H1 (cell line): ENCODE measurements at regions not wholly inside any gene's neighbourhood (a gene's known extent, or its start where the extent isn't known, plus 50 kb on each side); places are given as distances from the start of the nearest gene placed in this dataset.

ENCODE experiments used
- CTCF ChIA-PET: fragments of 300-600 bp; sonication (Branson Sonifier 250); formaldehyde crosslinking; loops from one replicate; lab custom pipeline; 2021; ENCODE audit not compliant: partially characterized antibody; lab: Charles Lee
- POLR2A ChIA-PET: fragments of 300-600 bp; sonication (Branson Sonifier 250); formaldehyde crosslinking; loops from one replicate; lab custom pipeline; 2021; ENCODE audit warnings: inconsistent platforms; ENCODE audit not compliant: partially characterized antibody; lab: Charles Lee
- DNase-seq, 2 experiments: peaks; one replicate each; pipeline versions ENCODE4 v3.0.0 to v3.0.0-alpha.2; 2010 to 2022; ENCODE audit warnings: low spot score in 2 of 2, low read depth in 1 of 2, mixed read lengths in 1 of 2
- FAIRE-seq: peaks from 2 replicates; lab custom pipeline; 2011; peaks lifted over from hg19 to GRCh38; lab: Jason Lieb, UNC
- H2AFZ ChIP-seq: 2 replicates; pipeline ENCODE4 v1.8.1; 2012; ENCODE audit warnings: low read length, inconsistent platforms
- H2AK5ac ChIP-seq: 2 replicates; pipeline ENCODE4 v1.6.1; 2013; ENCODE audit warnings: low read depth, low read length
- H2BK120ac ChIP-seq: replicated peaks from 2 replicates; pipeline ENCODE3; 2013; ENCODE audit warnings: low read depth, low read length, inconsistent platforms
- H2BK12ac ChIP-seq: 2 replicates; pipeline ENCODE4 v1.6.1; 2013; ENCODE audit warnings: low read depth, low read length
- H2BK15ac ChIP-seq: 2 replicates; pipeline ENCODE4 v1.6.1; 2013; ENCODE audit warnings: low read length
- H2BK20ac ChIP-seq: 2 replicates; pipeline ENCODE4 v1.6.1; 2013; ENCODE audit warnings: low read length
- H2BK5ac ChIP-seq: 2 replicates; pipeline ENCODE4 v1.6.1; 2013; ENCODE audit warnings: low read depth, low read length
- H3K14ac ChIP-seq: 2 replicates; pipeline ENCODE4 v1.6.1; 2013; ENCODE audit warnings: inconsistent platforms; ENCODE audit not compliant: insufficient read length
- H3K18ac ChIP-seq: 2 replicates; pipeline ENCODE4 v1.6.1; 2013; ENCODE audit warnings: low read length; ENCODE audit errors: extremely low read depth
- H3K23ac ChIP-seq: 2 replicates; pipeline ENCODE4 v1.6.1; 2013; ENCODE audit warnings: inconsistent platforms; ENCODE audit not compliant: insufficient read length
- H3K23me2 ChIP-seq: 2 replicates; pipeline ENCODE4 v1.6.1; 2013; ENCODE audit warnings: low read depth, low read length
- H3K27ac ChIP-seq: 2 replicates; pipeline ENCODE4 v1.6.1; 2011; ENCODE audit warnings: low read depth, low read length, inconsistent platforms
- H3K27me3 ChIP-seq, 4 experiments: replicated peaks in 1 of 4; 1 replicate in 1 of 4; 2 replicates in 3 of 4; pipeline versions ENCODE4 v1.6.1 to v1.8.1; 2011 to 2013; ENCODE audit warnings: low read length in 3 of 4, mild to moderate bottlenecking in 3 of 4, inconsistent platforms in 2 of 4, mixed read lengths in 2 of 4, moderate library complexity in 1 of 4; ENCODE audit not compliant: control insufficient read depth in 3 of 4, insufficient read depth in 3 of 4; ENCODE audit errors: extremely low read depth in 1 of 4
- H3K36me3 ChIP-seq, 4 experiments: 2 replicates each; pipeline versions ENCODE4 v1.6.1 to v1.8.1; 2011 to 2013; ENCODE audit warnings: mild to moderate bottlenecking in 4 of 4, low read length in 3 of 4, moderate library complexity in 2 of 4, control low read depth in 1 of 4, inconsistent platforms in 1 of 4; ENCODE audit not compliant: insufficient read depth in 4 of 4, control insufficient read depth in 2 of 4
- H3K4ac ChIP-seq: replicated peaks from 2 replicates; pipeline ENCODE3; 2013; ENCODE audit warnings: low read length, low read depth, mixed read lengths, inconsistent platforms; ENCODE audit not compliant: insufficient read length
- H3K4me1 ChIP-seq, 4 experiments: replicated peaks in 1 of 4; 1 replicate in 1 of 4; 2 replicates in 3 of 4; pipeline versions ENCODE4 v1.6.1 to v1.8.1; 2011 to 2013; ENCODE audit warnings: low read length in 3 of 4, inconsistent platforms in 2 of 4, mixed read lengths in 1 of 4; ENCODE audit not compliant: insufficient read depth in 4 of 4, control insufficient read depth in 3 of 4
- H3K4me2 ChIP-seq, 2 experiments: 2 replicates each; pipeline versions ENCODE4 v1.6.1 to v1.8.1; 2011 to 2013; ENCODE audit warnings: low read depth in 2 of 2, low read length in 2 of 2, control low read depth in 1 of 2, inconsistent platforms in 1 of 2, mild to moderate bottlenecking in 1 of 2; ENCODE audit not compliant: insufficient read depth in 1 of 2
- H3K4me3 ChIP-seq, 4 experiments: fragments of 200-600, 300-600 bp in 1 of 4; sonication (generic), shearing (Covaris generic), sonication (Bioruptor Twin) in 1 of 4; 2 replicates each; pipeline versions ENCODE4 v1.5.1 to v1.8.1; 2011 to 2016; ENCODE audit warnings: low read length in 4 of 4, low read depth in 3 of 4, control low read depth in 2 of 4, inconsistent platforms in 2 of 4, mild to moderate bottlenecking in 2 of 4, mixed read lengths in 1 of 4, moderate library complexity in 1 of 4; ENCODE audit not compliant: insufficient read depth in 2 of 4; ENCODE audit errors: extremely low read depth in 1 of 4
- H3K56ac ChIP-seq: replicated peaks from 2 replicates; pipeline ENCODE3; 2013; ENCODE audit warnings: low read depth, mild to moderate bottlenecking, mixed read lengths, low read length, inconsistent platforms; ENCODE audit not compliant: insufficient read length
- H3K79me1 ChIP-seq: 2 replicates; pipeline ENCODE4 v1.6.1; 2013; ENCODE audit warnings: low read depth, low read length, control low read depth
- H3K79me2 ChIP-seq, 2 experiments: 2 replicates each; pipeline versions ENCODE4 v1.6.1 to v1.8.1; 2012 to 2013; ENCODE audit warnings: low read length in 2 of 2, mild to moderate bottlenecking in 2 of 2, inconsistent platforms in 1 of 2; ENCODE audit not compliant: insufficient read depth in 2 of 2, control insufficient read depth in 1 of 2
- H3K9ac ChIP-seq, 4 experiments: replicated peaks in 1 of 4; 1 replicate in 1 of 4; 2 replicates in 3 of 4; pipeline versions ENCODE4 v1.6.1 to v1.8.1; 2011 to 2013; ENCODE audit warnings: low read depth in 3 of 4, low read length in 3 of 4, control low read depth in 2 of 4, mild to moderate bottlenecking in 2 of 4, moderate library complexity in 2 of 4, inconsistent platforms in 1 of 4; ENCODE audit errors: extremely low read depth in 1 of 4
- H3K9me3 ChIP-seq, 2 experiments: 2 replicates each; pipeline versions ENCODE4 v1.6.1 to v1.8.1; 2012 to 2013; ENCODE audit warnings: mild to moderate bottlenecking in 2 of 2, moderate library complexity in 2 of 2, control low read depth in 1 of 2, inconsistent platforms in 1 of 2, low read depth in 1 of 2, low read length in 1 of 2, mixed read lengths in 1 of 2; ENCODE audit not compliant: insufficient read depth in 2 of 2
- H4K20me1 ChIP-seq, 2 experiments: replicated peaks in 1 of 2; 2 replicates each; pipeline versions ENCODE3 to v1.8.1; 2011 to 2013; ENCODE audit warnings: inconsistent platforms in 2 of 2, low read length in 2 of 2, mild to moderate bottlenecking in 1 of 2; ENCODE audit not compliant: insufficient read depth in 2 of 2, control insufficient read depth in 1 of 2
- H4K5ac ChIP-seq: 2 replicates; pipeline ENCODE4 v1.6.1; 2013; ENCODE audit warnings: low read length, low read depth, mixed read lengths, inconsistent platforms; ENCODE audit not compliant: insufficient read length
- H4K8ac ChIP-seq: 2 replicates; pipeline ENCODE4 v1.8.0; 2013; ENCODE audit warnings: mild to moderate bottlenecking, moderate library complexity, low read length, inconsistent platforms; ENCODE audit not compliant: insufficient read depth; ENCODE audit errors: extremely low read depth
- H4K91ac ChIP-seq: replicated peaks from 2 replicates; pipeline ENCODE3; 2013; ENCODE audit warnings: low read length, mixed read lengths, inconsistent platforms; ENCODE audit not compliant: insufficient read length
- BACH1 ChIP-seq: IDR thresholded peaks from 2 replicates; pipeline ENCODE4 v1.6.1; 2012; ENCODE audit warnings: low read length, improper control_type of control experiment
- BCL11A ChIP-seq, 2 experiments: IDR thresholded peaks; one replicate each; pipeline ENCODE4 v1.6.1; 2011; ENCODE audit warnings: low read depth in 2 of 2, low read length in 2 of 2, mild to moderate bottlenecking in 2 of 2
- JUND ChIP-seq: IDR thresholded peaks from 2 replicates; pipeline ENCODE4 v1.6.1; 2011; ENCODE audit warnings: mild to moderate bottlenecking, improper control_type of control experiment, low read length
- MAFK ChIP-seq: IDR thresholded peaks from 2 replicates; pipeline ENCODE4 v1.6.1; 2012; ENCODE audit warnings: low read depth, mild to moderate bottlenecking, improper control_type of control experiment, low read length
- TEAD4 ChIP-seq: IDR thresholded peaks from 2 replicates; pipeline ENCODE4 v1.6.1; 2012; ENCODE audit warnings: low read depth, low read length, inconsistent platforms, mixed read lengths
- WGBS, 2 experiments: shearing (Covaris generic) in 1 of 2; methylation state at CpG; one replicate each; pipeline versions ENCODE4 v1.1.6 to v1.1.7; 2013 to 2015; ENCODE audit warnings: low lambda C conversion rate in 2 of 2, mixed read lengths in 2 of 2, inconsistent platforms in 1 of 2, low coverage in 1 of 2, missing lambda C conversion rate in 1 of 2; ENCODE audit not compliant: insufficient replicate concordance in 2 of 2, insufficient coverage in 1 of 2, insufficient read length in 1 of 2; ENCODE audit errors: extremely low coverage in 1 of 2, missing lambda C conversion rate in 1 of 2; 5-methylcytosine and 5-hydroxymethylcytosine counted together

GRCh38 chr3:180102134-180102533 is 65.4 kb upstream of the PEX5L start:
- Histone ChIP-seq H2BK15ac (0 out of 2 replicates have a peak overlapping the region, but pooled peaks have one; percentile 81), H3K4me3 (no peak overlapping the region), H4K20me1 (no peaks in the 10 kb centered on the region), H2AK5ac (no peak overlapping the region; the same call in none of the 2 replicates), H3K27me3 (no peaks in the 10 kb centered on the region), H3K36me3 (no peaks in the 10 kb centered on the region), H2BK120ac (no peak overlapping the region), H3K9me3 (no peaks in the 10 kb centered on the region), H3K18ac (peak overlapping the region; percentile 48; the same call in 1 of the 2 replicates), H4K5ac (no peak overlapping the region), H3K79me2 (no peaks in the 10 kb centered on the region), H3K23me2 (0 out of 2 replicates have a peak, but pooled peaks cover 2% of the 10 kb centered on the region), H3K27ac (no peak overlapping the region; the same call in 1 of the 2 replicates), H2AFZ (peak overlapping the region; percentile 37; the same call in 1 of the 2 replicates), H4K8ac (peak overlapping the region; percentile 22; the same call in 1 of the 2 replicates), H3K4me1 (peaks cover 0 to 8% (median 4%) of the 10 kb centered on the region in 4 experiments; a peak in 3 of 7 replicates), H3K56ac (no peak overlapping the region), H3K4me2 (peak overlapping the region in 1 of 2 experiments; percentile 21; a peak in 1 of 4 replicates), H2BK5ac (peak overlapping the region; percentile 83; the same call in 1 of the 2 replicates), H3K23ac (no peak overlapping the region), H3K79me1 (no peaks in the 10 kb centered on the region), H2BK20ac (peak overlapping the region; percentile 82; the same call in 1 of the 2 replicates), H2BK12ac (peak overlapping the region; percentile 71; the same call in 1 of the 2 replicates), H3K14ac (no peak overlapping the region), H4K91ac (no peak overlapping the region), H3K4ac (no peak overlapping the region), H3K9ac (no peak overlapping the region)
- FAIRE-seq (no peak), DNase-seq (peak; percentile 27 to 49)
- POLR2A ChIA-PET: no interaction called here
- WGBS, 2 experiments: 83% methylated on average over 11 of the region's 11 CpGs; no CpG with 5 or more reads in 1 of the 2 experiments
- TF ChIP-seq TEAD4 (peak; percentile 94), JUND (no peak), BCL11A (IDR thresholded peaks at IDR 0.05; ENCODE audit: low read depth in 2 of 2, low read length in 2 of 2) (no peak), BACH1 (peak; percentile 68; the same call in 1 of the 2 replicates), MAFK (peak; percentile 81; the same call in 1 of the 2 replicates)
- CTCF ChIA-PET: no interaction called here
